ENCODE measurements at regions not wholly inside any gene's neighbourhood (a gene's known extent, or its start where the extent isn't known, plus 50 kb on each side); places are given as distances from the start of the nearest gene placed in this dataset.

- TF ChIP-seq CHD4 (IDR thresholded peaks at IDR 0.05; ENCODE audit: borderline replicate concordance, low read length) (no peak), JDP2 (CRISPR knock-in tag; IDR thresholded peaks at IDR 0.05; ENCODE audit: borderline replicate concordance) (no peak), NR2C2 (CRISPR knock-in tag; IDR thresholded peaks at IDR 0.05; ENCODE audit: borderline replicate concordance) (0 out of 2 replicates have a peak, but pooled peaks have one; percentile 5), IRF9 (CRISPR knock-in tag; IDR thresholded peaks at IDR 0.05; ENCODE audit: borderline replicate concordance) (no peak)
Observed at GRCh38 chr17:77377710-77378235, 237.0 kb downstream of the SEC14L1 start (continued).

DNA sequence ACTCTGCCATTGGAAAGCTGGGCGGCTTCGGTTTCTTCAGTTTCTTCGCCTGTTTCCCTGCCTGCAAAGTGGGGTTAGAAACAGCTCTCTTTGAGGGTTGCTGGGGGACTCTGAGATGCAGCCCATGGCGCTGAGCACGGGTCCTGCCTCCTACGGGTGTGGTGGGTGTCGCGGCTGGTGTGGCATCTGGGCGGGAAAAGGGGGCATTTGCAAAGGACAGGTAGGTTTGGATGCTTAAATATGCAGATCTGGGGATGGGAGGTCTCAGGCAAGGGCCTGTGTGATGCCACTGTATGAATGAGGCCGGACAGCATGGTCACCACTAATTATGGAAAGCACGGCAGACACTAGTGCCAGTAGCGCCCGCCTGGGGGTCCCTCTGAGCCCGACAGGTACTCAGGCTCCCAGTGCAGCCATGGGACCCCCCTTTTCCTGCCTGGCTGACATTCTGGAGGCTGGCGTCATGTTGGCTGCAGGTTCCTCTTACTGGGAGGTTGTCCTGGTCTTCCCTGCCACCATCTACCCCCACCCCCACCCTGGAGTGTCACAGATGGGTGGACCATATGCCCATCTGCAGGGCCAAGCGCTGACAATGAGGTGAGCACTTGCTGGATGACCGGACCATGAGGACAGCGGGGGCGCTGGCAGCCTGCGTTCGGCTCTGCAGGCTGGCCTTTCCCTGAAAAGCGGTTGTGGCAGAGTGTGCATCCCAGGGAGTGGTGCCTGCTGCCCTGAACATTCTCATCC lies 237.7 kb downstream of the SEC14L1 start:
- no peak overlapping the region for H2AFZ ChIP-seq (ENCODE audit: low read length)
- intact Hi-C loops (cut with micrococcal nuclease; ENCODE audit: unreplicated experiment) = no loop called here
- peaks cover 5 to 11% of the 10 kb centered on the region in 2 experiments; a peak in 3 of 5 replicates for H3K36me3 ChIP-seq (replicated peaks in 1 of 2; ENCODE audit: control insufficient read depth in 1 of 2, insufficient read depth in 2 of 2, low read length in 2 of 2)
- H3K9ac ChIP-seq (ENCODE audit: insufficient read depth, low read depth, low read length) = no peak overlapping the region
- H3K27me3 ChIP-seq (ENCODE audit: control insufficient read depth in 1 of 2, insufficient read depth in 2 of 2, low read length in 2 of 2) = no peaks in the 10 kb centered on the region
- no peaks in the 10 kb centered on the region for H3K9me3 ChIP-seq (ENCODE audit: low read length)
- H3K4me2 ChIP-seq (ENCODE audit: low read depth, low read length) = no peak overlapping the region
- peaks cover 96% of the 10 kb centered on the region for H4K20me1 ChIP-seq (ENCODE audit: insufficient read depth, low read length)
- ATAC-seq (no peak), DNase-seq (ENCODE audit: low spot score) (no peak), FAIRE-seq (no peak)
- no peak overlapping the region for H3K27ac ChIP-seq (ENCODE audit: extremely low read length, insufficient read depth, low read length)
- peaks cover 91% of the 10 kb centered on the region for H3K4me1 ChIP-seq (ENCODE audit: insufficient read depth, low read length)
- over 99% methylated on average over 16 of the region's 22 CpGs for WGBS (ENCODE audit: low lambda C conversion rate)
- H3K79me2 ChIP-seq (ENCODE audit: insufficient read depth, low read length) = peaks cover 96% of the 10 kb centered on the region
- in situ Hi-C loops (cut with HindIII; ENCODE audit: extremely low pct_ligation_motif_present, low pct_unique_long_range_greater_than_20kb) = loop anchor here (10.0 kb wide), 1 partner anchor 94 kb away; no protein-coding TSS in a partner anchor
- CTCF ChIA-PET (ENCODE audit: low intra/inter-chr PET ratio, low total read pairs) = no interaction called here
- POLR2A ChIA-PET = interaction anchor here (2.0 to 2.9 kb wide), 3 partner anchors 10 to 73 kb away, joined by 7 to 28 read pairs (median 14); no protein-coding TSS in a partner anchor
- H3K4me3 ChIP-seq (replicated peaks in 1 of 3; ENCODE audit: insufficient read depth in 1 of 3, low read depth in 2 of 3, low read length in 3 of 3) = no peak overlapping the region
- BruUV-seq (replicated peaks) = no TSS peak
- TF ChIP-seq EHMT2 (IDR thresholded peaks at IDR 0.05; ENCODE audit: borderline replicate concordance, low read depth, low read length) (no peak), FOXM1 (CRISPR knock-in tag; IDR thresholded peaks at IDR 0.05) (no peak), HNRNPL (IDR thresholded peaks at IDR 0.05; ENCODE audit: low read depth, low read length) (0 out of 2 replicates have a peak, but pooled peaks have one; percentile 22), TSC22D2 (CRISPR knock-in tag; IDR thresholded peaks at IDR 0.05; ENCODE audit: borderline replicate concordance) (no peak), LBX2 (CRISPR knock-in tag; IDR thresholded peaks at IDR 0.05; ENCODE audit: borderline replicate concordance) (no peak), CENPT (CRISPR knock-in tag; IDR thresholded peaks at IDR 0.05; ENCODE audit: low read depth) (no peak), SUZ12 (IDR thresholded peaks at IDR 0.05; ENCODE audit: low read depth, low read length) (no peak), E2F5 (CRISPR knock-in tag; conservative IDR thresholded peaks at IDR 0.05) (no peak), ZBTB38 (CRISPR knock-in tag; IDR thresholded peaks at IDR 0.05) (no peak), ZNF367 (CRISPR knock-in tag; IDR thresholded peaks at IDR 0.05; ENCODE audit: borderline replicate concordance) (no peak)
- TF ChIP-seq, protein P1, sequence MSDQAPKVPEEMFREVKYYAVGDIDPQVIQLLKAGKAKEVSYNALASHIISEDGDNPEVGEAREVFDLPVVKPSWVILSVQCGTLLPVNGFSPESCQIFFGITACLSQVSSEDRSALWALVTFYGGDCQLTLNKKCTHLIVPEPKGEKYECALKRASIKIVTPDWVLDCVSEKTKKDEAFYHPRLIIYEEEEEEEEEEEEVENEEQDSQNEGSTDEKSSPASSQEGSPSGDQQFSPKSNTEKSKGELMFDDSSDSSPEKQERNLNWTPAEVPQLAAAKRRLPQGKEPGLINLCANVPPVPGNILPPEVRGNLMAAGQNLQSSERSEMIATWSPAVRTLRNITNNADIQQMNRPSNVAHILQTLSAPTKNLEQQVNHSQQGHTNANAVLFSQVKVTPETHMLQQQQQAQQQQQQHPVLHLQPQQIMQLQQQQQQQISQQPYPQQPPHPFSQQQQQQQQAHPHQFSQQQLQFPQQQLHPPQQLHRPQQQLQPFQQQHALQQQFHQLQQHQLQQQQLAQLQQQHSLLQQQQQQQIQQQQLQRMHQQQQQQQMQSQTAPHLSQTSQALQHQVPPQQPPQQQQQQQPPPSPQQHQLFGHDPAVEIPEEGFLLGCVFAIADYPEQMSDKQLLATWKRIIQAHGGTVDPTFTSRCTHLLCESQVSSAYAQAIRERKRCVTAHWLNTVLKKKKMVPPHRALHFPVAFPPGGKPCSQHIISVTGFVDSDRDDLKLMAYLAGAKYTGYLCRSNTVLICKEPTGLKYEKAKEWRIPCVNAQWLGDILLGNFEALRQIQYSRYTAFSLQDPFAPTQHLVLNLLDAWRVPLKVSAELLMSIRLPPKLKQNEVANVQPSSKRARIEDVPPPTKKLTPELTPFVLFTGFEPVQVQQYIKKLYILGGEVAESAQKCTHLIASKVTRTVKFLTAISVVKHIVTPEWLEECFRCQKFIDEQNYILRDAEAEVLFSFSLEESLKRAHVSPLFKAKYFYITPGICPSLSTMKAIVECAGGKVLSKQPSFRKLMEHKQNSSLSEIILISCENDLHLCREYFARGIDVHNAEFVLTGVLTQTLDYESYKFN (CRISPR knock-in tag; conservative IDR thresholded peaks at IDR 0.05) = no peak

Measured in HepG2 (cell line).